ENCODE measurements at regions not wholly inside any gene's neighbourhood (a gene's known extent, or its start where the extent isn't known, plus 50 kb on each side); places are given as distances from the start of the nearest gene placed in this dataset.

DNA sequence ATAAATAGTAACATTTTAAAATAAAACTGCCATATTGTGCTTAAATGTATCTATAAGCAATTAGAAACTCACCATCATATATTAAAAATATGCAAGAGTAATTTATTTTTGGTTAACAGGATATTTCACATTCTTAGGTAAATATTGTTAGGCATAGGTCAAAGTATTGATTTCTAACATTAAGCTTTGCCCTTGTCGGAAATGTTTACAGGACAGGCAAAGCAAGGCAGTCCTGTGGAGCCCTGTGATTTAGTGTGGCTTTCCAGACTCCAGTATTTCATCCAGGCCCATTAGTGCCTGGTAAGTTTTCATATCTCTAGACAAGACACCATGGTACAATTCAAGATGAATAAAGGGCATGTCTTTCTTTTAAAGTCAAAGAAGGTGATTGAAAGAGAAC is 114.9 kb upstream of the LARGE1 start:
- in situ Hi-C loops (cut with HindIII; ENCODE audit: low pct_unique_long_range_greater_than_20kb, low sequenced_read_pairs) = no loop called here
- no peak for DNase-seq (ENCODE audit: low read depth, low spot score)

DNA sequence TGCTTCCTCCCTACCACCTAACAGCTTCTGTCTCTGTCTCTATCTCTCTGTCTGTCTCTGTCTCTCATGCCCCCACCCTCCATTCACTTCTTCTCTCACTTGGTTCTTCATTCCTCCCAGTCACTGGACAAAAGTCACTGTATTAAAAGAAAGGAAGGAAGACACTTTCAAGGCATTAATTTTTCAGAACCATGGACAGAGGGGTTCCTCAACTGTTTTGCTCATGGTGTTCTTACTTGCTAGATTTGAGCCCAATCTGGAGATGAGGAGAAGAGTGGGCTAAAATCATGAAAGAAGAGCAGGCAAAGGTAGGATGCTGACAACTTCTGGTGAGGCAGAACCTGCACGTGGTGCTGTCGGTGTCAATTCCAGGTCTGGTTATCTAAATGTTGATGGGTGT is 116.7 kb upstream of the LARGE1 start:
- in situ Hi-C loops (cut with HindIII; ENCODE audit: low pct_unique_long_range_greater_than_20kb, low sequenced_read_pairs) = no loop called here
- DNase-seq (ENCODE audit: low read depth, low spot score) = no peak

DNA sequence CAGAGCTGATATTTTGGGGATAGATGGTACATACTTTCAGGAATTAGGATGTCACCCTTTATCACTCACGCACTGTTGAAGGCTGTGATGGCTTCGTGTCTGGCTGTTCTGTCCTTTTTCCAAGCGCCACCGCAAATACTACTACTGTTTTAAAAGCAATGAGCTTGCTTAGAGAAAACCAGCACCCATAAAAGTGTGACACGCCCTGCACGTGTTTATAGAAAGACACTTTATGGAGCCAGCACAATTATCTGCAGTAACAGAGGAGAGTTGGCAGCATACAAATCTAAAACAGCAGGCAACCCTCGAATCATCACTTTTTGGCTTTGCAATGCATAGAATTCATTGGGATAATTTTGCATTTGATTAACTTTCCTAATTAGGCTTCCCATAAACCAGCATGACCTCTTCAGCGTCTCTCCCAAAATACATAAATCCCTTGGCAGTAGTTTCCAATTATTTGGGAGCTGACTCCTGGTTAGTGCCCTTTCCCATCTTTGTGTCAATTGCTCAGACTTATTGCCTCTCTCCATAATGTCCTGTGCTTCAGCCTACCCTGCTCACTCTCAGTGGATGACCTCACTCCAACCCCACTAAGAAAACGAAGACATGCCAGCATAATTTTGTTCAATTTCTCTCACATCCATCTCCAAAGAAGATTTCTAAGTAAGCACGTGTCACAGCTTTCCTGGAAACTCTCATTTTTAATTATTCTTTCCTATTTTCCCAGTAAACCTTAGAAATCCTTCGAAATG is 118.7 kb upstream of the LARGE1 start:
- in situ Hi-C loops (cut with HindIII; ENCODE audit: low pct_unique_long_range_greater_than_20kb, low sequenced_read_pairs) = no loop called here

DNA sequence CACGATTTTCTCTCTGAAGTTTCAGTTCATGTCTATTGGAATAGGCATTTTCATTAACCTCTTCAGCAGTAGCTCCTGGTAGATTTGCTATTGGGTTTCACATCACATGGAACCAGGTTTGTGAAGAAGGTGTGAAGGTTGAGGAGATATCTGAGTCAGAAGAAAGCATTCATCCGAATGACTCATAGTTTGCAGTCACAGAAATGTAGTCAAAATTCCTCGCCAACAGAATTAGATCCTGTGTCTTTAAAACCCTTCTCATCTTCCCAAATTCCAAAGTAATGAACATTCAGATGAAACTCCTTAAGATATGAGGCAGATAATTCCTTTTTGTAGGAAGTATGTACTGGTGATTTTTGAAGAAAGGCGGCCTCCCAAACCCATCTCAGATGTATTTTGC is 125.0 kb upstream of the LARGE1 start:
- in situ Hi-C loops (cut with HindIII; ENCODE audit: low pct_unique_long_range_greater_than_20kb, low sequenced_read_pairs) = no loop called here
- no peak for DNase-seq (ENCODE audit: low read depth, low spot score)

More for the DNA sequence above, 118.7 kb upstream of the LARGE1 start:
- DNase-seq (ENCODE audit: low read depth, low spot score) = no peak

DNA sequence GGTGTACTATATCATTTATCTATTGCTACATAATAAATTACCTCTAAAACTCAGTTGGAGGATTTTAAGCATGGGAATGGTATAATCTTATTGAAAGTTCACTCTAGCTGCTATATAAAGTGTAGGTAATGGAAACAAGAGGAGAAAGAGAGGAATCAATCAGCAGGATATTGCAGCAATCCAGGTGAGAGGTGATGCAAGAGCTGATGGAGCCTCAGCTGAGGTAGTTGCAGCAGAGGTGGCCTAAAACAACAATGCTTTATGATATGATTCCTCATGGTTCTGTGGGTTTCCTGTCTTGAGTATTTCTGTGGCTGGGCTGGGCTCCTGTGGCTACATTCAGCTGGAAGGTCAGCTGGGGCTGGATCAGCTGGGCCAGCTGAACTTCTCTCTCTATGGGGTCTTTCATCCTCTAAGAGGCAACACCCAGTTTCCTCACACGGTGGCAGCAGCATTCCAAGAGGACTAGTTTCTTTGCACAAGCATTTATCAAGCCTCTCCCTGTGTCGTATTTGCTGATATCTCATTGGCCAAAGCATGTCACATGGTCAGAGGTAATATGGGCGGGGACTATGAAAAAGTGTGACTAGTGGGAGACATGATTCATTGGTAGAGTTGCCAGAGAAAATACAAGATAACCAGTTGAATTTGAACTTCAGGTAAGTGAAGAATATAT is 135.4 kb upstream of the LARGE1 start:
- peak; percentile 96 for DNase-seq (ENCODE audit: low read depth, low spot score)
- in situ Hi-C loops (cut with HindIII; ENCODE audit: low pct_unique_long_range_greater_than_20kb, low sequenced_read_pairs) = no loop called here

DNA sequence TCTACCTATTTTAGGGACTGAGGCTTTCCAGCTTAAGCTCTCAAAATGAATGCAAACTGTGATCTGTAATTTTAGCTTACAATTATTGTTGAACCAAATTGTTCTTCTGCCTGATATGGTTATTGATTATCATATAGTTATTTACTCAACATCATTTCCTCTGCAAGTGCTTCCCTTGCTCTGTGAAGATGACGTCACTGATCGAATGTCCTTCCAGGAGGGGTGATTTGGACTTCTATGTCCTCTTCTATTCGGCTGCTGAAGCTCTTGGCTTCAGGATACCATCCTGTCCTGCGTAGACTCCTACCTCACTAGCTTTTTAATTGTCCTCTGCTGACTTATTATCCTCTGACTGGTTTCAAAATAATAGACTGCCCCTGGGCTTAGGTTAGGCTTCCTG is 137.4 kb upstream of the LARGE1 start:
- no peak for DNase-seq (ENCODE audit: low read depth, low spot score)
- in situ Hi-C loops (cut with HindIII; ENCODE audit: low pct_unique_long_range_greater_than_20kb, low sequenced_read_pairs) = no loop called here

DNA sequence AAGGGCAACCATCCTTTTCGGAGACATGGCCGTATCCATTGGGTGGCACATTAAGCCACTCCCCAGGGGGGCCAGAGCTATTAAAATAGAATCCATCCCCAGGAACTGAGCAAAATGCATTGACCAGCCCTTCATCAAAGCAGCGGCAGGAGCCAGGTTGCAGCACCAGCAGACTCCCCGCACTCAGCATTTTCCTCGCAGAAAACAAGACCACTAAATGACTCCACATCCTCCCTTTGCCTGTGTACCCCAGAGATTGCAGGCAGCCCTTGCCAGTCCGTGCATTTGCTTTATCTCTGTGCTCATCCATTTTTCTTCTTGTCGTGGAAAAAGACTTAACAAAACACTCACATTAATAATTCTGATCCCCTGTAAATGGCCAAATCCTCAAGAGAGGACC is 144.4 kb upstream of the LARGE1 start:
- in situ Hi-C loops (cut with HindIII; ENCODE audit: low pct_unique_long_range_greater_than_20kb, low sequenced_read_pairs) = no loop called here
- DNase-seq (ENCODE audit: low read depth, low spot score) = no peak

DNA sequence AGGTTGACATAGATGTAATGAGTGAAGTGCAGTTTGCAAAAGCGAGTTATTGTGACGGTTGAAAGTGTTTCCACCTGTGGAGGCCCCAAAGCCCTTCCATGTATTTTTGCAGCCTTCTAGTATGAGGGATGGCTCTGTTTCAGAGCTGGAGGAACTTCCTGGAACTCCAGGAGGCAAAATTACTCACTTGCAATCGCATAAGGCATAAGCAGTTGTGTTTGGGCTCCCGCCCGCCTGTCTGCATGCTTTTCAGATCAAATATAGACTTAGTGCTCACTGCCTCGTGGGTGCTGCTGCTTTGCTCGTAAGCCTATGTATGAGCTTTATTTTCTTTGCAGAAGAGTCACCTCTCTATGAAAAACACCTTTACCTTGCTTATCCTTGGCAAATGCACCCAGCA is 146.8 kb upstream of the LARGE1 start:
- no peak for DNase-seq (ENCODE audit: low read depth, low spot score)
- in situ Hi-C loops (cut with HindIII; ENCODE audit: low pct_unique_long_range_greater_than_20kb, low sequenced_read_pairs) = no loop called here

DNA sequence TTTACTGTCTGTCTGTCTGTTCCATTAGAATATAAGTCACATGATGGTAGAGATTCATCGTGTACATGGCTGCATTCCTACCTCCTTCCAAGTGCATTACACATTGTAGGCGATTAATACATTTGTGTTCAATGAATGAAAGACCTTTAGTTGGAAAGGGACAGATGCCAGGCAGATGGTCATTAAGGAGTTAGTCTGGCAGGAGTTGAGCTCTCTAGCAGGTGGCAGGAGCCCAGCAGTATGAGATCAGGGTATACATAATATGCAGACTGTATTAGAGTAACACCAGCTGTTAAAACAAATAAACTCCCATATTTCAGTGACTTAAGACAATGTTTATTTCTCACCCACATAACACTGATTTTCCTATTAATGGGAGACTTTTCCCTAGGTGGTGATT is 147.7 kb upstream of the LARGE1 start:
- DNase-seq (ENCODE audit: low read depth, low spot score) = no peak
- in situ Hi-C loops (cut with HindIII; ENCODE audit: low pct_unique_long_range_greater_than_20kb, low sequenced_read_pairs) = no loop called here

DNA sequence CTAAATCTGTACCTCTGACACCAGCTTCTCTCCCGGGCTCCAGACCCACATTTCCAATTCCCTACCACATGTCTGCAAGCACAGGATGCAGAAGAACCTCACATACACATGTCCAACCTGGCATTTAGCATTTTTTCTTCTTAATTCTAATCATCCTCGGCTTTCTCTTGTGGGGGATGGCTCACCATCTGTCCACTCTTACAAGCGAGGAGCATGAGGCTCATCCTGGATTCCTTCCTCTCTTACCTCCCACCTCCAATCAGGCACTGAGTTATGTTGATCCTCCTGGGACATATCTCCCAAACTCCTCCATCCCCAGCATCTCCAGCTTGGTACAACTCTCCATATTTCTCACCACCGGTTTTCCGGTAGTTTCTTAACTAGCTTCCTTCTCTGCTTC is 149.8 kb upstream of the LARGE1 start:
- in situ Hi-C loops (cut with HindIII; ENCODE audit: low pct_unique_long_range_greater_than_20kb, low sequenced_read_pairs) = no loop called here
- no peak for DNase-seq (ENCODE audit: low read depth, low spot score)

DNA sequence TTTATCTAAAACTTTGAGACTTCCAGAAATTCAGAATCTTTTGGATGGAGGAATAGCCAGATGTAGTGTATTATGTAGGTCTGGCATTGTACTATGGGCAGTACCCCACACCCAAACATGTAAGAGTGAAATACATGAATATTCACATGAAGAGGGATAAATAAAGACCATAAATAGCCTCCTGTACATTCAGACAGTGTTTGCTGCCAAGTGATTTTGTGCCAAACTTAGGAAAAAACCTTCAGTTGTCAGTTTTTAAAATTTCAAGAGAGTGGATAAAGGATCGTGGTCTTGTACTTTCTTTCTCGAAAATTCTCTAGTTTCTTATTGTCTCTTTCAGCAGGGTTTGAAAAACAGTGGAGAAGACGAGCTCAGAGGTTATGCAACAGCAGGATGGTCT is 150.3 kb upstream of the LARGE1 start:
- DNase-seq (ENCODE audit: low read depth, low spot score) = no peak
- in situ Hi-C loops (cut with HindIII; ENCODE audit: low pct_unique_long_range_greater_than_20kb, low sequenced_read_pairs) = no loop called here

DNA sequence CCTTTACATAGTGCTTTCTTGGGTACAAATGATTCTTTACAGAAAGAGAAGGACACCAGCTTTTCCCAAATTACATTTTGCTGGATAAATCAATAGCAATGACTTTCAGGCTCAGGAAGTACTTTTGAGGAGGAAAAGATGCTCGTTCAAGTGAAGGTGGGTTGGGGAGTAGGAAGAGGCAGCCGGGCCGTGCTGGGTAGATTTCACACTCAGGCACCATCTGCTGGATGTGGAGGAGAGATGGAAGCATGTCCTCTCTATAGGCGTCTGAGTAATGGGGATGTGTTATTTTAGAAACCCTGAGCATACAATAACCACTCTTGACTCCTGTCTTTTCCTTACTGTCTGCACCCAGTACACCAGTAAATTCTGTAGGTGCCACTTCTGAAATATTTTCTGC is 152.3 kb upstream of the LARGE1 start:
- DNase-seq (ENCODE audit: low read depth, low spot score) = peak; percentile 4
- in situ Hi-C loops (cut with HindIII; ENCODE audit: low pct_unique_long_range_greater_than_20kb, low sequenced_read_pairs) = no loop called here

DNA sequence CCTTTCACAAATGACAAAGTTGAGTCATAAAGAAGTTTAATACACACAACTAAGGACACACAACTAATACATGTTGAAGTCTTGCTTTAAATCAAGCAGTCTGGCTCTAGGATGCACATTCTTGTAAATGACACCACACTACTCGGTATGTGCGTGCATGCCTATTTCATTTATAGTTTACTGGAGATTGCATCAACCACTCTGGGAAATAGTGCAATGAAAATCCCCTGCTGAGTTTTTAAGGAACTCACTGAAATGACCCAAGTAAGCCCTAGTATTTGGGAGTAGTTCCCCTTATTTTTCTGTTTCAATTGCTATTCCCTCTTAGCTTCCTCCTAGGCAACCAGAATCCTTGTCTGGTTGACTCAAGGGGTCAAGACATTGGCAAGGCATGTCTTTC is 160.2 kb upstream of the LARGE1 start:
- no peak for DNase-seq (ENCODE audit: low read depth, low spot score)
- in situ Hi-C loops (cut with HindIII; ENCODE audit: low pct_unique_long_range_greater_than_20kb, low sequenced_read_pairs) = no loop called here

DNA sequence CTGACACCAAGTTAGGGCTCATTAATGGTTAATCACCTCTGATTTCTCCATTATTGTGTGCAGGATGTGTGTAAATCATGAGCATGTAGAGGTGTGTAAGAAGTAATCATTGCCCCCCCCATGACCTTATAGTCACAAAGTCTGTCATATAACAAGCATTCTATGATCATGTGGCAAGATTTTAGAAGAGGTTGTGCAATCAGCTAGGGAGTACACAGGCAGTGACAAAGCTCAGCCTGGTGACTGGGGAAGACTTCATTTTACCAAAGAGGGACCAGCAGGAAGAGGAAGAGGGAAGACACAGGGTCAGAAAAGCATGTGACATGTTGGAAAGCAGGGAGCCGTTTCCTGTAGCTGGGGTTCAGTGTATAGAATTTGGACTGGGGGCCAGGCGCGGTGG is 176.5 kb upstream of the LARGE1 start:
- in situ Hi-C loops (cut with HindIII; ENCODE audit: low pct_unique_long_range_greater_than_20kb, low sequenced_read_pairs) = no loop called here
- no peak for DNase-seq (ENCODE audit: low read depth, low spot score)

DNA sequence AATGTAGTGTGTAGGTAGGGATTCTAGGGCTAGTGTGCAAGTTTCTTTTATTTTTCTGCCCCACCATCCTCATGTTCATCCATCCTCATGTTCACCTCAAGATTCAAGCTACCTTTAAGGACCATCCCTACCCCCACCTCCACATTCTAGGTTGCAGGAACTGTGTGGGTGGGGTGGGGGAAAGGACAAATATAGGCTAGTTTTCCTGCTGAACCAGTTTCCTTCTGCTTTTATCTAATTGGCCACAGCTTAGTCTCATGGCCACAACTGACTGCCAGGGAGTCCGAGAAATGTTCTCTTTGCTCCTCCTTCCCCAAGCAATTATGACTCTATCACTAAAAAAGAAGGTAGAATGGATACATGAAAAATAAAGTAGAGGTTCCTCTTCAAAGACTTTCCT is 179.0 kb upstream of the LARGE1 start:
- in situ Hi-C loops (cut with HindIII; ENCODE audit: low pct_unique_long_range_greater_than_20kb, low sequenced_read_pairs) = no loop called here
- no peak for DNase-seq (ENCODE audit: low read depth, low spot score)

DNA sequence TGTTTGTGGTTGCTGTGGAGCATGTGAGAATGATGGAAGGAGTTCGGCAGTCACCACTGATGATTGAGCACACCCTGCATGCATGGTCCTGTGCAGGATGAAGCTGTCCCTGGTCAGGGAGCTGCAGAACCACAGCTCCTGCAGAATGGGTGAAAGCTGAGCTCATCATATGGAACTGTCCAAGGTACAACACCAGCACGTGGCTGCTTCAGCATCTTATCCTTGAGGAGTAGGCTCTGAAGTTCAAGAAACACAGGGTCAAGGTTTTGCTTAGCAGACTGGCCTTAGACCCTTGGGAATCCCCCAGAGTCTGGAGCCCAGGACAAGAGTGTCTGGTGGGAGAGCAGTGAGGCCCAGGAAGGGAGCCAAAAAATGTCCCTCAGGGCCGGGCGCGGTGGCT is 182.4 kb upstream of the LARGE1 start:
- no peak for DNase-seq (ENCODE audit: low read depth, low spot score)
- in situ Hi-C loops (cut with HindIII; ENCODE audit: low pct_unique_long_range_greater_than_20kb, low sequenced_read_pairs) = no loop called here

DNA sequence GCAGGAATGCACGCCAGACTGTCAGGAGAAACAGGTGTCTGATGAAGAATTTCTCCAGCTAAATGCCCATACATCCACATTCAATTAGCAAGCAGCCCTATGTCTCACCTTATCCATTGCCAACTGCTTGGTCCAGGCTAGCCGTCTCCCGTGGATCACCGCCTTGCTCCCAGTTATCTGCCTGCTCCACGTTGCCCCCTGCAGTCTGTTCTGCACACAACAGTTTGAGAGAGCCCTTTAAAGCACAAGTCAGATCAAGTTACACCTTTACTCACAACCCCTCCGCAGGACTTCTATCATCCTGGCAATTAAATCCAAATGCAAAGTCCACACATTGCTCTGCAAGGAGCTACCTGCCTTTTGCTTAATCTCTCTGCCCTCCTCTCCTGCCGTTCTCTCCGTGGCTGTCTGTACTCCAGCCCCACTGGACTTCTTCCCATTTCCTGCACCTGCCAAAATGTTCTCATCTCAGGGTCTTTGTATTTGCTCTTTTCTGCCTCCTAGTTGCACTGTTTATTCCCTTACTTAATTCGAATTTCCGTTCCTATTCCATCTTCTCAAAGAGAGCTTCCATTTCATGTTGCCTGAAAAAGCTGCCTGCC is 185.3 kb upstream of the LARGE1 start:
- in situ Hi-C loops (cut with HindIII; ENCODE audit: low pct_unique_long_range_greater_than_20kb, low sequenced_read_pairs) = no loop called here
- DNase-seq (ENCODE audit: low read depth, low spot score) = peak; percentile 81

DNA sequence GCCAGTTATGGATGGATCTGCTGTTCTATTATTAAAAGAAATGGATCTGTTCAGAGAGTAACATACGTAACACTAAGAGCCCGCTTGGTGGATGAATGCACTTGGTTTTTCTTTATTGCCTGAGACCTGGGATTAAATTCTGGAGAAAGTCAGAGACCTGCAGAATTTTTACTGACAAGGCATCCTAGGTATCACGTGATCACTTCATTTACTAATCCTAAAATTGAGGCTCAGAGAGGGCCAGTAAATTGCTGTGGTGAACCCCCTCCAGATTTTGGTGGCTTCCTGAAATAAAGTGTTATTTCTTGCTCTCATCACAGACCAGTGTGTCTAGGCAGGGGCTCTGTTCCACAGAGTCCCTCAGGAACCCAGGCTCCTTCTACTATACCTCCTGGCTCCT is 187.9 kb upstream of the LARGE1 start:
- in situ Hi-C loops (cut with HindIII; ENCODE audit: low pct_unique_long_range_greater_than_20kb, low sequenced_read_pairs) = no loop called here
- DNase-seq (ENCODE audit: low read depth, low spot score) = no peak

DNA sequence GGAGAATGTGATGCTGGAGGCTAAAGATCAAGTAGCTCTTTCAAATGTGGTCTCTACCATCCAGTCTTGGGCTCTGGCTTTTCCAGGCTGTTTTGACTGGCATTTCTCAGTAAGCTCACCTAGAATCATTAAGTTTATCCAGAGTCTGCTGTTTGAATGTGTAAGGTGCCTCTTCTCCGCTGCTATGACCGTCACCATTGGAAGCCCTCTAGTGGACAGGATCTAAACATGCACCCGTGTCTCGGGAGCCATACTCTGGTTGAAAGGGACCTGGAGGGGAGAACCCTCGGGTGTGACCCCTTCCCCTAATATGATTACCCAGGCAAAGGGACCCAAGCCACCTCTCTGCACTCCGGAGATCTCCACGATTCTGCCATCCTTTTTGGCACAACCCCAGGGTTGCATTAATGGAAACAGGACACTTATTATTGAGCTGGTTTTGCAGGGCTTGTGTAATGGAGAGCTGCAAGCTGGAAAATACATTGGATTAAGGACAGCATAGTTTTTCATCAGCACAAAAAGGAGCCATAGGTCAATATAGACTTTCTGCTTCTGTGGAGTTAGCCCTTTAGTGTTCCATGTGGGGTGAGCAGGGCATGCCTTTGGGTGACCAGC is 191.0 kb upstream of the LARGE1 start:
- peak; percentile 68 for DNase-seq (ENCODE audit: low read depth, low spot score)
- in situ Hi-C loops (cut with HindIII; ENCODE audit: low pct_unique_long_range_greater_than_20kb, low sequenced_read_pairs) = no loop called here
